ENCODE measurements at regions not wholly inside any gene's neighbourhood (a gene's known extent, or its start where the extent isn't known, plus 50 kb on each side); places are given as distances from the start of the nearest gene placed in this dataset.
"Not testable (repeated sequence)": the region's sequence is repeated elsewhere in the genome, so short reads cannot be mapped to it uniquely, and the experiment has no call there.

DNA sequence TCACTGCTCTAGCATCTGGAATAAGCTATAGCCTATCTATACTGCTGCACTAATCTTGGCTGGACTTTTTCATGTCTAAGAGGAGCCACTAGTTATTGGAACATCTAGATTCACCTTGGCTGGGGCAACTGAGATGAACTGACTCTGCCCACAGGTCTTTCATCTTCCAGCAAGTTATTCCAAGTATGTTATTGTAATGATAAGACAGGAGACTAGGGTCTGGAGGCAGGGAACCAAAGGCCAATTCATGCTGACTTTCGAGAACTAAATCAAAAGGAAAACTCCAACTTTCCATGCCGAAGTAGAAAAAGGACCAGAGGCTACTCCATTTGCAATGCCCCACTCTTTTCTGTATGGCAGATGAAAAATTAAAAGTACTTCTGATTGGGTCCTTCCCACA is 1243.0 kb upstream of the RAG2 start:
- Histone ChIP-seq H3K4me3 (ENCODE audit: low read depth in 2 of 2, low read length in 2 of 2) (no peak overlapping the region), H3K27me3 (ENCODE audit: control insufficient read depth, insufficient read depth, low read length) (no peaks in the 10 kb centered on the region), H3K27ac (ENCODE audit: low read length) (no peak overlapping the region), H3K4me1 (ENCODE audit: control insufficient read depth, insufficient read depth, low read length) (no peaks in the 10 kb centered on the region), H3K36me3 (ENCODE audit: control insufficient read depth, insufficient read depth, low read length) (no peaks in the 10 kb centered on the region), H3K9me3 (ENCODE audit: control insufficient read depth, insufficient read depth, low read depth, low read length) (no peaks in the 10 kb centered on the region)
- CTCF ChIA-PET, result no interaction called here
- BruUV-seq (replicated peaks), result no TSS peak
- in situ Hi-C loops (cut with HindIII; ENCODE audit: low pct_unique_long_range_greater_than_20kb, low sequenced_read_pairs) (no loop called here), intact Hi-C loops (cut with micrococcal nuclease; ENCODE audit: unreplicated experiment) (no loop called here)
- TF ChIP-seq CTCF (IDR thresholded peaks at IDR 0.05) (no peak), POLR2AphosphoS5 (IDR thresholded peaks at IDR 0.05; ENCODE audit: low read depth, low read length) (no peak), TCF7L2 (IDR thresholded peaks at IDR 0.05; ENCODE audit: low read depth, low read length) (no peak), SIN3A (IDR thresholded peaks at IDR 0.05; ENCODE audit: borderline replicate concordance, insufficient read depth, low read depth, low read length) (no peak)
- no peak for ATAC-seq
- POLR2A ChIA-PET, result no interaction called here
- no peak for DNase-seq (ENCODE audit: low read depth, low spot score)

DNA sequence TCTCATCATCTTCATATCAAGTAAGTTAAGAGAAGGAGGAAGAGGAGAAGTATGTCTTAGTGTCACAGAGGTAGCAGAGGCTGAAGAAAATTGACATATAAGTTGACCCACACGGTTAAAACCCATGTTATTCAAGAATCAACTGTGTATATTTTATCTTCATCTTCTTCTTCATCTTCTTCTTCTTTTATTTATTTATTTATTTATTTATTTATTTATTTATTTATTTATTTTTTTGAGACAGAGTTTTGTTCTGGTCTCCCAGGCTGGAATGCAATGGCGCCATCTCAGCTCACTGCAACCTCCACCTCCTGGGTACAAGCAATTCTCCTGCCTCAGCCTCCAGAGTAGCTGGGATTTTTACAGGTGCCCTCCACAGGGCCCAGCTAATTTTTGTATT is 1242.3 kb upstream of the RAG2 start:
- DNase-seq (ENCODE audit: low read depth, low spot score); CTCF ChIA-PET; BruUV-seq (replicated peaks); H3K36me3 ChIP-seq (ENCODE audit: control insufficient read depth, insufficient read depth, low read length); intact Hi-C loops (cut with micrococcal nuclease; ENCODE audit: unreplicated experiment); POLR2A ChIA-PET; in situ Hi-C loops (cut with HindIII; ENCODE audit: low pct_unique_long_range_greater_than_20kb, low sequenced_read_pairs); H3K4me1 ChIP-seq (ENCODE audit: control insufficient read depth, insufficient read depth, low read length); H3K27me3 ChIP-seq (ENCODE audit: control insufficient read depth, insufficient read depth, low read length); H3K4me3 ChIP-seq (ENCODE audit: low read depth in 2 of 2, low read length in 2 of 2); ATAC-seq; H3K9me3 ChIP-seq (ENCODE audit: control insufficient read depth, insufficient read depth, low read depth, low read length); H3K27ac ChIP-seq (ENCODE audit: low read length): not testable (repeated sequence)

DNA sequence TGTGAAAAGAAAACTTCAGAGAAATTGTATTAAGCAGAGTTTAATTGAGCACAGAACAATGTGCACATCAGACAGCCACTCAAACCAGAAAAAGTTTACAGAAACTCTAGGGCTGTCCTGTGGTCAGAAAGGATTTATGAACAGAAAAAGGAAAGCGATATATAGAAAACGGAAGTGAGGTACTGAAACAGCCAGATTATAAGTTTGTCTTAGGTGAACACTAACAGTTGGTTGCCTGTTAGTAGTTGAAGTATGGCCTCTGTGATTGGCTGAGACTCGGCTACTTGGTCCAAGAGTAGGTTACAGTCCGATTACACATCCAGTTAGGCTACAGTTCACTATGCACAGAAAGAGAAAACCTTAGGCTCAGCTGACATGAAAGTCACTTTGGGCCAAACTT is 1232.5 kb upstream of the RAG2 start:
- DNase-seq (ENCODE audit: low read depth, low spot score) (no peak), ATAC-seq (no peak)
- H3K36me3 ChIP-seq (ENCODE audit: control insufficient read depth, insufficient read depth, low read length), result no peaks in the 10 kb centered on the region
- TF ChIP-seq TCF7L2 (IDR thresholded peaks at IDR 0.05; ENCODE audit: low read depth, low read length), result no peak
- TF ChIP-seq SIN3A (IDR thresholded peaks at IDR 0.05; ENCODE audit: borderline replicate concordance, insufficient read depth, low read depth, low read length), result no peak
- no peak for TF ChIP-seq CTCF (IDR thresholded peaks at IDR 0.05)
- no peak for TF ChIP-seq POLR2AphosphoS5 (IDR thresholded peaks at IDR 0.05; ENCODE audit: low read depth, low read length)
- TF ChIP-seq, protein P1, sequence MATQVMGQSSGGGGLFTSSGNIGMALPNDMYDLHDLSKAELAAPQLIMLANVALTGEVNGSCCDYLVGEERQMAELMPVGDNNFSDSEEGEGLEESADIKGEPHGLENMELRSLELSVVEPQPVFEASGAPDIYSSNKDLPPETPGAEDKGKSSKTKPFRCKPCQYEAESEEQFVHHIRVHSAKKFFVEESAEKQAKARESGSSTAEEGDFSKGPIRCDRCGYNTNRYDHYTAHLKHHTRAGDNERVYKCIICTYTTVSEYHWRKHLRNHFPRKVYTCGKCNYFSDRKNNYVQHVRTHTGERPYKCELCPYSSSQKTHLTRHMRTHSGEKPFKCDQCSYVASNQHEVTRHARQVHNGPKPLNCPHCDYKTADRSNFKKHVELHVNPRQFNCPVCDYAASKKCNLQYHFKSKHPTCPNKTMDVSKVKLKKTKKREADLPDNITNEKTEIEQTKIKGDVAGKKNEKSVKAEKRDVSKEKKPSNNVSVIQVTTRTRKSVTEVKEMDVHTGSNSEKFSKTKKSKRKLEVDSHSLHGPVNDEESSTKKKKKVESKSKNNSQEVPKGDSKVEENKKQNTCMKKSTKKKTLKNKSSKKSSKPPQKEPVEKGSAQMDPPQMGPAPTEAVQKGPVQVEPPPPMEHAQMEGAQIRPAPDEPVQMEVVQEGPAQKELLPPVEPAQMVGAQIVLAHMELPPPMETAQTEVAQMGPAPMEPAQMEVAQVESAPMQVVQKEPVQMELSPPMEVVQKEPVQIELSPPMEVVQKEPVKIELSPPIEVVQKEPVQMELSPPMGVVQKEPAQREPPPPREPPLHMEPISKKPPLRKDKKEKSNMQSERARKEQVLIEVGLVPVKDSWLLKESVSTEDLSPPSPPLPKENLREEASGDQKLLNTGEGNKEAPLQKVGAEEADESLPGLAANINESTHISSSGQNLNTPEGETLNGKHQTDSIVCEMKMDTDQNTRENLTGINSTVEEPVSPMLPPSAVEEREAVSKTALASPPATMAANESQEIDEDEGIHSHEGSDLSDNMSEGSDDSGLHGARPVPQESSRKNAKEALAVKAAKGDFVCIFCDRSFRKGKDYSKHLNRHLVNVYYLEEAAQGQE (IDR thresholded peaks at IDR 0.05; ENCODE audit: insufficient read depth in 1 of 2, low read depth in 2 of 2, low read length in 1 of 2), result no peak
- H3K9me3 ChIP-seq (ENCODE audit: control insufficient read depth, insufficient read depth, low read depth, low read length), result no peaks in the 10 kb centered on the region
- H3K27ac ChIP-seq (ENCODE audit: low read length), result no peak overlapping the region
- BruUV-seq (replicated peaks), result no TSS peak
- no peaks in the 10 kb centered on the region for H3K4me1 ChIP-seq (ENCODE audit: control insufficient read depth, insufficient read depth, low read length)
- H3K27me3 ChIP-seq (ENCODE audit: control insufficient read depth, insufficient read depth, low read length), result no peaks in the 10 kb centered on the region
- ChIA-PET POLR2A (no interaction called here), CTCF (no interaction called here)
- intact Hi-C loops (cut with micrococcal nuclease; ENCODE audit: unreplicated experiment) (no loop called here), in situ Hi-C loops (cut with HindIII; ENCODE audit: low pct_unique_long_range_greater_than_20kb, low sequenced_read_pairs) (no loop called here)
- no peak overlapping the region for H3K4me3 ChIP-seq (ENCODE audit: low read depth in 2 of 2, low read length in 2 of 2)

Measured in Panc1 (cell line).